ENCODE measurements at regions not wholly inside any gene's neighbourhood (a gene's known extent, or its start where the extent isn't known, plus 50 kb on each side); places are given as distances from the start of the nearest gene placed in this dataset.

DNA sequence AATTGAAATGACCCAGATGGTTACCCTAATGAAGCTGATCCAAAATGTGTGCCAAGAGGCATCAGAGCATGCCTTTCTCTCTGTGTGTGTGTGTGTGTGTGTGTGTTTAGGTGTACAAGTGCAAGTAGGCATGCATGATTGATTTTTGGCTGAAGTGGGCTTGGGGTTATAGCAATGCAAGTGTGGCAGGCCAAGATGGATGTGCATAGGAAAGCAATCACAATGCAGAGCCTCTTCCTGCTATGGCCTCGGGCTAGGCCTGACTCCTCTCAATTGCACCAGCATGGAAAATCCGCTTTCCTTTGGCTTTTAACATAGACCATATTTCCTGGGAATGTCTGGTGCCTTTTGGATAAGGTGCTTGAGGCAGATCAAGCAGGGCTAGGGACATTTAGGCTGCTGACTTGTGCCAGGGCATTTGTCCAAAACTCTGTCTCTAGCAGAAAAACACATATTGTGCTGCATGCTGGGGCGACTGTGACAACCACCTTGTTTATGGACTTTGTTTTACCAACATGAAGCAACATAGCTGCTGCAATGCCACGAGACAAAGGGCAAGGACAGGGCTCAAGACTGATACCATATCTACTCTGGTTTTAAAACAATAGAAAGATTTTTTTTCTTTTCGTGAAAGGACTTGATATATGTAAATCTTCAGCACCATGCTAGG is 395.7 kb downstream of the RAPGEF2 start:
- no peak for DNase-seq (ENCODE audit: low spot score)

DNA sequence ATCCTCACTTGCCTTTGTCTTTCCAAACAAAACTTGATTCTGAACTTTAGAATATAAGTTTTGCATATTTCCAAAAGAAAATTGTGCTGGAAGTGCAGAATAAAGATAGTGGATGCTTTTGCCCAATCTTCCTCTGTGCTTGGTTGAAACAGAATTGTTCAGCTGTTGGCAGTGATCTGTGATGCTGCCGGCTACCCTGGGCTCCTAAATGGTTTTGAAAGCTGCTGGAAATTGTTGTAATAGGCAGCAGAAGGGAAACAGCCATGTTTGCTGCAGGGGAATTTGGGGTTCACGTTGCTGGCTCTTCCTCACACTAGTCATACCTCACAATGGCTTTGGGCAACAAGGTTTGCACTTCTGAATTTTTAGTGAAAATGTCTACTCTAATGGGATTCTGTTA is 398.0 kb downstream of the RAPGEF2 start:
- DNase-seq (ENCODE audit: low spot score), result no peak

DNA sequence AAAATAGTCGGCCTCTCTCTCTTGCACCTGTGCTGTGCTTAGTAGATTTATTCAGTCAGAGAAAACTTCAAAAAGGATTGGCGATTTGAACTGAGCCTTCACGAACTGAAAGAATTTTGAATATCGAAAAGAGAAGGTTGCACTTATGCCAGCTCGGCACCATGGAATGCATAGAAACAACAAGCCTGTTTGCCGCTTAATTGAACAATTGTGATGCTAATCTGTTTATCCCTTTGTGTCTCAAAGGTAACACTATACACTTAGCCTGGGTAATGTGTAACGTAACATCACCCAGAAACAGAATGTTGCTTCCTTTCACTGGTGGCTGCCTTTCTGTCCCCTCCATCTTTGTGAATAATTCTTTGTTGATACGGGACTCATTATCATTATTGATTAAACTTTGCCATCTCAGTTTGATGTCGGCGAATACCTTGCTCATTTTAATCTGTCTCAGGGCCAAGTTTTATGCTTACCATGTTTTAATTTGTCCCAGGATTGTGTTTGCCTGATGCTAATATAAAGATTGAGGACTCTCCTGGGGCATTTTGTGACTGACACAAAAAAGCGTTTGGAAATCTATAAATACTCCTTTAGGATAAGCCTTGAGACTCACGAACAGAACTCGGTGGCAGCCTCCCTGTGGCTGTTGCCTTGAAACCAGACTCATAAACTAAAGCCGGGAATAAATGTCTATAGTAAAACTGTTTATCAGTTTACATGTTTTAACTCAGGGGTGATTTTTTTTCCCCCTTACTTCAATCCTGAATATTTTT is 400.5 kb downstream of the RAPGEF2 start:
- no peak for DNase-seq (ENCODE audit: low spot score)

- no peak for DNase-seq (ENCODE audit: low spot score)
Measured at GRCh38 chr4:159504684-159505083, 401.8 kb downstream of the RAPGEF2 start.

DNA sequence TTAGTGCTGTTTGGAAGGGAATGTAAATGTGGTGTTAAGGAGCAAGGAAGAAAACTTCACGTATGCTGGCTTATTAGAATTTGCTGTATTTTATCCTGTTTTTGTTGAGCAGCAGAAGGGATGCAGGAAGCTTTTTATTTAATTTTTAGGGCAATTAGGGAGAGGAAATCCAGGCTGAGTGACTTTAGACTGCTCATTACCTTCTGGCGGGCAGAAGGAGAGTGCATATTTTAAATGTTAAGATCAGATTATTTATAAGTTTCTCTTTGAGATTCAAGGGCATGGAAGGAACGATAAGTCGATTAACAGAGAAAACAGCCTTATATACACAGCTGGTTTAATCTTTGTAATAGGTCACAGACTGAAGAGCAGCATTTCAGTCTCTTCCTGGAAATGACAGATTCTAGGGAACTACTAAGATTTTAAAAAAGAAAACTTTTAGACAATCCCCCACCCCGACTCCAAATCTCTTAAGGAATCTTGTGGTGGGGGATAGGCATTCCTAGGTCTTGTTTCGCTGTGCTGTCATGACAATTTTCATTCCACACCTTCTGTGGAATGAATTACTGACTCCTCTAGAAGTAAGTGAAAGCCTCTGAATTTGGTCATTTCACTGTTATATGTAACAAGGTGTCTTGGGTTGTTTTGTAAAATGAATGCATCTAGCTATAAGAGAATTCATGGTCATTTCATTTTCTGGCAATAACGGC is 402.5 kb downstream of the RAPGEF2 start:
- no peak for DNase-seq (ENCODE audit: low spot score)

DNA sequence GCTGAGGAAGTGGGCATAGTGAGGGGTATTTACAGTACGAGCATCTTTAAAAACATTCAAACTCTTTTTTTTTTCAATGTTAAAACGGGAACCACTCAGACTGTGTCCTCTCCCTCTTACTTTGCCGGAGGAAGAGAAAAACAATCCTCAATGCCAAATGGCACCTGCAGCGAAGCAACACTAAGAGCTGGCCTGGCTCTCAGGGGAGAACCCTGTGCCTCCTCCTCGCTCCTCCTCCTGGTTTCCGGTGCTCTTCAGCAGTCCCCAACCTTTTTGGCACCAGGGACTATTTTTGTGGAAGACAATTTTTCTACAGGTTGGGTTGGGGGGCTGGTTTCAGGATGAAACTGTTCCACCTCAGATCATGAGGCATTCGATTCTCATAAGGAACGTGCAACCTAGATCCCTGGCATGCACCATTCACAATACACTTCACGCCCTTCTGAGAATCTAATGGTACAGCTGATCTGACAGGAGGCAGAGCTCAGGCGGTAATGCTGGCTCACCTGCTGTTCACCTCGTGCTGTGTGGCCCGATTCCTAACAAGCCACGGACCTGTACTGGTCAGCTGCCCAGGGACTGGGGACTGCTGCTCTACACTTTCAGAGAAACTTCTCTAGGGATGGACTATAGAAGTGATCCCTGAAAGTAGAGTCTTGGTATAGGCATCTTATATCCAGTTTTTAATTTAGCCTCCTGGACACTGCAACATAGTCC is 404.1 kb downstream of the RAPGEF2 start:
- no peak for DNase-seq (ENCODE audit: low spot score)

GRCh38 chr4:159508917-159509500 is 406.1 kb downstream of the RAPGEF2 start:
- DNase-seq (ENCODE audit: low spot score), result no peak

GRCh38 chr4:159512348-159512747 is 409.5 kb downstream of the RAPGEF2 start:
- no peak for DNase-seq (ENCODE audit: low spot score)

- no peak for DNase-seq (ENCODE audit: low spot score)
Measured at GRCh38 chr4:159515314-159516025, 412.6 kb downstream of the RAPGEF2 start.

DNA sequence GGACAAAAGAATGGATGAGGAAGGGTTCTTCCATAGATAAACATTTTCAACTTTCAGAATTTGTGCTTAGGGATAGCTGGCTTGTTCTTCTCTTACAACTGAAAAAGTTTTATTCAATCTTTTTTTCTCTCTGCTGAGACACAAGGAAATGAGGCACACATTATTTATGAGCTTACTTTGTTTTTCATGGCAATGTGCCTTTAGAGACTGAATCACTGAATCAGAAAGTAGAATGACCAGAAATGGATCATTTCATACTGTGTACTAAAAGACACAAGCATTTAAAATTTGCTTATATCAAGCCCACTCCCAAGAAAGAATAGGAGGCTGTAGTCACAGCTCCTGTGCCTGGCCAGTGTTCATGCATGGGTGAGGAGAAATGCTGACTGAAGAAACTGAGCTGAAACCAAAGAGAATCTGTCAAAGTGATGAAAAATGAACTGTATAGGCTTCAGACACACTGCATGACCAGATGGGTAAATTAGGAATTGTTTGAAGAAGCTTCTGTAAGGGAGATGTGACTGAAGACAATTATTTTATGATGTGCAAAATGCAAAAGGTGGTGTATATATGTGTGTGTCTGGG is 413.8 kb downstream of the RAPGEF2 start:
- no peak for DNase-seq (ENCODE audit: low spot score)

DNA sequence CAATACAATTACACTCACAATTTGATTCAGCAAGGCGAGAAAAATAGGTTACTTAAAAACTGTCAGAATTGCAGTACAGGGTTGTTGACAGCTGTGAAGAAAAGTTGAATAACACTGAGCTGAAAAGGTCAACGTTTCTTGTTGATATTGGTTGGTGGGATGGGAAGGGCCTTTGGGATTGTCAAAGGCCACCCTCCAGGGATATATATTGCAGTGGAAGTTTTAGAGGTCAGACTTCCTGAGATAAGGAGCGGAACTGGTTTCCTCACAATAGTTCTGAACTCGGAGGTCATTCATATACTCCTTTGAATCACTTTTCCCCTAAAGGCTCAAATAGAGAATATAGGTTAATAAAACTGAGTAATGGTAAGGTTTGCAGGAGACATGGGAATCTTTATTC is 417.2 kb downstream of the RAPGEF2 start:
- DNase-seq (ENCODE audit: low spot score), result no peak

DNA sequence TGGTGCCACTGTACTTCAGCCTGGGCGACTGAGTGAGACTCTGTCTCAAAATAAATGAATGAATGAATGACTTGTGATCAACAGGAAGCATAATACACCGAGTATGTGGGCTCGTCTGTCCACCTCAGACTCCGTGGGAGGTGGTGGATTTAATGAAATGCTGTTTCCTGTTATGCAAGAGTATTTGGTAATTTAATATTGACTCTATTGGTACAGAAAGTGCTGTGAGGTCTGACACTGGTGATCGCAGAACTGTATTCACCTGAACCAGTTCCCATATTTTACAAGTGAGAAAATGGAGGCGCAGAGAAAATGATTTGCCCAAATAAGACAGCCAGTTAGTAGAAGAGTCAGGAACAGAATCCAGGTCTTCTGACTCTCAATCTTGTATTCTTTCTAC is 423.3 kb downstream of the RAPGEF2 start:
- no peak for DNase-seq (ENCODE audit: low spot score)

- no peak for DNase-seq (ENCODE audit: low spot score)
Measured at GRCh38 chr4:159534655-159535054, 431.8 kb downstream of the RAPGEF2 start.

DNA sequence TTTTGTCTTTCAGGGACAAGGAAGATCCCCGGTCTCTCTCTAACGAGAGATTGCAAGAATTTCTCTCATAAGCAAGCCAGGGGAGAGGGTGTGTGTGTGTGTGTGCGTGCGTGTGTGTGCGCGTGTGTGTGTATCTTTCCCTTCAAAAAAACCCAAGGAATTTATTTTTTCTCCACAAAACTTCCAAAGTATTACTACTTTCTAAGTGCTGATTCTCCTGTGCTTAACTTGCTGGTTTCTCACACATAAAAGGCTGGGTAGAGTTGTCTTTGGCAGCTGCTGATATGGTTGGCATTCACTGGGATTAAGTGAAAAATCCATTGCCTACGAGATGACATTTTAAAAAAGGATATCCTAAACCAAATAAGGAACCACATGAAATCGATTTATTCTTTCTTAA is 435.7 kb downstream of the RAPGEF2 start:
- no peak for DNase-seq (ENCODE audit: low spot score)

DNA sequence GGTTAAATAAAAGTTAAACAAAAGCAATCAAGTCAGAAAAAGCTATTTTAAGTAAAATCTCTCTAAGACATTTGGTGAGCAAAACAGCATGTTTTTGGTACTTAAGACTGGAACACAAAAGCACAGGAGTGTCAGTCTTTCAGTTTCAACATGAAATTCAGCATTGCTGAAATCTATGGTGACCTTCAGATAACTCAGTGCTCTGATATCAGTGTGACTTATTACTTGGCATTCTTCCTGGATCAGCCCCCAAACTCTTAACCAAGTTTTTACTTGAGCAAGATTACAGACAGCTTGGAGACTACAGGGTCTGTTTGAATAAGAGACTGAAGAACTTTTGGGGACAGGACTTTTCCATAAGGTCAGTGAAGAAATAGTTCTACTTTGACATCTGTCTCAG is 437.2 kb downstream of the RAPGEF2 start:
- no peak for DNase-seq (ENCODE audit: low spot score)

DNA sequence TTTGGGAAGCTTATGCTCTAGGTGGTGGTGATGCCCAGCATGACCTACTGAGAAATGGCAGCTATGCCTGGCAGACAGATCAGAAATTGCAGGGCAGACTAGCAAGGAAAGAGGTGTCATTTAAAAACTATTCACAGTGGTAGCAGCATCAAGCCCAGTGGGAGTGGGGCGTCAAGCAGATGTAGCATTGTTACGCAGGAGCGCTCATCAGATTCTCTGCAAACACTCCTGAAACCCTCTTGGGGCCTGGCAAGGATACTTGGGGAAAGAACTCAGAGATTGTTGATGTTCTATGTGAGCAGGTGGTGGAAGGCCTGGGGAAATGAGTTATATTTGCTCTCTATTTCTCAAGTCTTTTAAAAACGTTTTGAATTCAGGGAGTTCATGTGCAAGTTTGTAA is 437.6 kb downstream of the RAPGEF2 start:
- DNase-seq (ENCODE audit: low spot score), result no peak

DNA sequence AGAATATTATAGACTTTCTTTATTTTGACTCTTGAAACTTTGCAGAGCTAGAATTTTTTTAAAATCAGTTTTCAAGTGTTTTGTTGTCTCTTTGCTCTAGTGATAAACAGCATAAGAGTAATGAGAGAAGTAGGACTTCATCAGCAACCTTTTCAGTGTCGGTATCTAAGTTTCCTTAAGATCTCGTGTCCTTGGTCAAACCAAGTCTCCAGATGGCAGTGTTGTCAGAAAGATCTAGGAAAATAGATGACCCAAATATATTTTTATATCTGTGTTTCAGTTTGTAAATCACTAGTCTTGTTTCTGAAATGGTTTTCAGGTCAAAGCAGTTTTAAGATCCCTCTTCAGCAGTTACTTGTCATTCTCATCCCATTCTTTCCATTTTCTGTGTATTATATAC is 438.3 kb downstream of the RAPGEF2 start:
- no peak for DNase-seq (ENCODE audit: low spot score)

- no peak for DNase-seq (ENCODE audit: low spot score)
Measured at GRCh38 chr4:159542296-159542695, 439.4 kb downstream of the RAPGEF2 start.

- no peak for DNase-seq (ENCODE audit: low spot score)
Measured at GRCh38 chr4:159543831-159544230, 441.0 kb downstream of the RAPGEF2 start.

DNA sequence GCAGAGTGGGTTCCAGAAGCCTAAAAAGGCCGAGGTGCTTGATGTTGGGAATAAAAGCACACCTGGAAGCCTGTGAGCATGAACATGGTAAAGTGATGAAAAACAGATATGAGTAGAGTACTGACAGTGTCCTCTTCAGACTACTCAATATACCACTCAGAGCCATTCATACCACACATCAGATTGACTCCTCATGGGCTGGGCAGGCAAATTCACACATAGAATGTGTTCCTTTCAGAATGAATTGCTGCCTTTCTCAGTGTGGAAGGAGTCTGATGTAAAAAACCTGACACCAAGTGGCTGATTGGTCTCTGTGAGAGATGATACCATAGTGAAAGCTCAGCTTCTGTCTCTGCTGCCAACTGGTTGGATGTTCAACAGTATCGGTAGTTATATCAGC is 442.7 kb downstream of the RAPGEF2 start:
- DNase-seq (ENCODE audit: low spot score), result no peak
